IPS-20b (cell line): ENCODE measurements at regions not wholly inside any gene's neighbourhood (a gene's known extent, or its start where the extent isn't known, plus 50 kb on each side); places are given as distances from the start of the nearest gene placed in this dataset.

Source experiments
- H3K27ac ChIP-seq: one replicate; pipeline ENCODE4 v1.5.1; 2013; ENCODE audit warnings: low read length
- H3K27me3 ChIP-seq: 2 replicates; pipeline ENCODE4 v1.6.1; 2013; ENCODE audit warnings: mild to moderate bottlenecking, low read length, inconsistent platforms; ENCODE audit not compliant: insufficient read depth
- H3K36me3 ChIP-seq: 2 replicates; pipeline ENCODE4 v1.6.1; 2013; ENCODE audit warnings: low read depth, mild to moderate bottlenecking, inconsistent platforms, low read length, moderate library complexity; ENCODE audit not compliant: insufficient read depth
- H3K4me1 ChIP-seq: 2 replicates; pipeline ENCODE4 v1.6.1; 2013; ENCODE audit warnings: mild to moderate bottlenecking, control low read depth, inconsistent platforms, low read length, moderate library complexity; ENCODE audit not compliant: insufficient read depth
- H3K4me3 ChIP-seq: 2 replicates; pipeline ENCODE4 v1.5.1; 2013; ENCODE audit warnings: mild to moderate bottlenecking, low read length, inconsistent platforms
- H3K9ac ChIP-seq: 2 replicates; pipeline ENCODE4 v1.6.1; 2013; ENCODE audit warnings: low read depth, mild to moderate bottlenecking, inconsistent platforms, low read length, moderate library complexity
- H3K9me3 ChIP-seq: 2 replicates; pipeline ENCODE4 v1.6.1; 2013; ENCODE audit warnings: mild to moderate bottlenecking, low read depth, low read length, inconsistent platforms; ENCODE audit not compliant: insufficient read depth

DNA sequence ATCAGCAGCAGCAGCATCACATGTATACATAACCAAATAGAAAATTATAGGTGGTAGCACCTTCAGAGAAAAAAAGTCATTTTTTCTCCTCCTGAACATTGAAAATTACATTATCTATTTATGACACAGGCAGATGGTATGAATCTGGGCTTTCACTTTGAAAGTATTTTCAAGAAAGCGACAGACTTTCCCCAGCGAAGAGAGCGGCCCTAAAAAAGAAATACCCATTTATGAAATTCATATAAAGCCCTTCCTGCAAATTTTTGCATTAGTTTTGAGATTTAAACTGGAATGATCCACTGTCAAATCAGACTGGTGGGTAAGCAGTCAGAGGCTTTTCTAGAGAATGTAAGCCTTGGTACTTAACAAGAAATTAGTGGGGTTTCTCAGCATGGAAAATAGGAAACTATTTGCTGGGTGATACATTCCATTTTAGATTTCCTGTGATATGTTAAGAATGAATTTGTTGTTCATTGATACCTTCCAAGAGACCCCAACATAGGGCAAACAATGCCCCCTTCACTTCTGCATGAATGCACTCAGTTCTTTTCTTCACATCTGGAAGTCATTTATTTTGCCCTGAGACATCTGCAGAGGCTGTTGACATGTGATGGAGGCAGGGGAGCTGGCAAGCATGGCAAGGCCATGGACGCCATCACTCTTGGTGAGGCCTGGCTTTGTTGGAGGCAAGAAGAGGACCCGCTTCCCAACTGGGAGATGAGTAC, 147.0 kb downstream of the LINC00237 start:
- Histone ChIP-seq H3K9ac (no peak overlapping the region), H3K27ac (no peak overlapping the region), H3K9me3 (no peaks in the 10 kb centered on the region), H3K36me3 (no peaks in the 10 kb centered on the region), H3K4me3 (no peak overlapping the region), H3K27me3 (no peaks in the 10 kb centered on the region), H3K4me1 (peaks cover 3% of the 10 kb centered on the region; the same call in 1 of the 2 replicates)

DNA sequence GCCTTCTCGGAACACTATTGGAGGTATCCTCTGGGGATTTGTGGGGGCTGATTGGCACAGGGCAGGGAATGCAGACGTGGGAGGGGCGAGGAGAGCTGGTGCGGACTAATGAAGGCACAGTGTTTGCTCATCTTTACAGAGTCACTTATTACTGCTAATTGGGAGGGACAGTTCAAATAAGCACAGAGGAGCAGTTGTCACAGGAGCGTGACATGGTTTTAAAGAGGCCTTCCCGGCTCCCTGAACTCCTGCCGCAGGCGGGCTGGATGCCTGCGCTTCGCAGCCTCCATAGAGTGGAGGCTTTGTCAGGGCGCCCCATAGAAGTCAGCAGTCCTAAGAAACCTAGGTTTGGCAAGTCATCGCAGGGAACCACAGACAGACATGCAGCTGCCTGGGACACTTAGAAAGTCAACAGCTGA, 149.6 kb downstream of the LINC00237 start:
- H3K27me3 ChIP-seq: no peaks in the 10 kb centered on the region

DNA sequence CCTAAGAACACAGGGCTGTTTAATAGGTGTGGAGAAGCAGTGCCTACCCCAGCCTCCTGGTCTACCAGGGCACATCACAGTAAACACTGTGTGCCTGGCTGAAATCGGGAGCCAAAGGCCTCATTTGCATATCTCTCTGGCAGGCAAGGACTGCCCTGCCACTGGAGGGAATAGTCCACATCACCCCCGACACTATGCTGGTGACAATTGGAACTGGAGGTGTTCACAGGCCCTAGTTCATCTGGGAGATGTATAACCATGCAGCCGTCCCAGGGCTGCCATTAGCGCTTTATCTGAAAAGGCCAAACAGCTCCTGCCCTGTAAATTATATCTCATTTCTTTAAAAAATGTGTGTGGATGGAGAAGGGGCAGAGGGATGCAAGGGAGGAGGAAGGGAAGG, 150.3 kb downstream of the LINC00237 start:
- H3K27ac ChIP-seq: no peak overlapping the region
- H3K36me3 ChIP-seq: no peaks in the 10 kb centered on the region
- H3K4me3 ChIP-seq: no peak overlapping the region
- no peaks in the 10 kb centered on the region; the same call in 1 of the 2 replicates for H3K4me1 ChIP-seq
- no peaks in the 10 kb centered on the region for H3K27me3 ChIP-seq
- no peak overlapping the region for H3K9ac ChIP-seq
- H3K9me3 ChIP-seq: no peaks in the 10 kb centered on the region

More for the DNA sequence above, 149.6 kb downstream of the LINC00237 start:
- Histone ChIP-seq H3K27ac (no peak overlapping the region), H3K4me1 (peaks cover 3% of the 10 kb centered on the region; the same call in 1 of the 2 replicates), H3K36me3 (no peaks in the 10 kb centered on the region), H3K9me3 (no peaks in the 10 kb centered on the region), H3K9ac (no peak overlapping the region), H3K4me3 (no peak overlapping the region)

DNA sequence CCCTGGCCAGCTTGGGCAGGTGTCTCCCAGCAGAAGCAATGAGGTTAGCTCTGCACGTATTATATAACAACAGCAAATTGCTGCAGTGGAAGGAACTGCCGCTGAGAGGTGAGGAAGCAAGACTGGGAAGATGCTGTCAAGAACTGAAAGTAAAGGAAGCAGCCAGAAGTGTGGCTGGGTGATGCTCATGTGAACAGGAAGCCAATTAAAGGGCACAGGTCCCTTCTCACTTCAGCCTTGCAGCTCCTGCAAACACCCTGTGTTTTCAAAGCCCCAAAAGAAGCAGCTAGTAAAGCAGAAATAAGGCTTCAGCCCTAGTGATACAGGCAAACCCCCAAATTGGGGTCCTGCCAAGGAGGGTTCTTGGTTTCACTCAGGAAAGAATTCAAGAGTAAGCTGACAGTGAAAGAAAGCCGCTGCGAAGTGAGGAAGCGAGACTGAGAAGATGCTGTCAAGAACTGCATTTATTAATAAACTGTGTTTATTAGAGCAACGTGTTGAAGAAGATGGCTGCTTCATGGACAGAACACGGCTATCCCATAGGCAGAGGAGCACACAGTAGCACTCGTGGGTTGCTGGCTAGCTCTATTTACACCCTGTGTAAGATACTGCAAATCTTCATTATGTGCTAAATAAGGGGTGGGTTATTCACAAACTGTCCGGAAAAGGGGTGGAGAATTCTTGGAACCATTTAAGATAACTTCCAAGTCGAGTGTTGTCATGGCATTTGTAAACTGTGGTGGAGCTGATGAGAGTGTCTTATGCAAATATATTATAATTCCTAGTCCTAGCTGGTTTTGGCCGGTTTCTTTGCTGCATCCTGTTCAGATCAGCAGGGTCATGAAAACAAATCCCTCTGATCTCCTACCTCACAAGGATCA, 152.2 kb downstream of the LINC00237 start:
- H3K4me1 ChIP-seq: no peaks in the 10 kb centered on the region
- H3K4me3 ChIP-seq: no peak overlapping the region
- no peaks in the 10 kb centered on the region for H3K36me3 ChIP-seq
- no peak overlapping the region for H3K9ac ChIP-seq
- no peaks in the 10 kb centered on the region for H3K9me3 ChIP-seq
- H3K27me3 ChIP-seq: no peaks in the 10 kb centered on the region
- no peak overlapping the region for H3K27ac ChIP-seq

DNA sequence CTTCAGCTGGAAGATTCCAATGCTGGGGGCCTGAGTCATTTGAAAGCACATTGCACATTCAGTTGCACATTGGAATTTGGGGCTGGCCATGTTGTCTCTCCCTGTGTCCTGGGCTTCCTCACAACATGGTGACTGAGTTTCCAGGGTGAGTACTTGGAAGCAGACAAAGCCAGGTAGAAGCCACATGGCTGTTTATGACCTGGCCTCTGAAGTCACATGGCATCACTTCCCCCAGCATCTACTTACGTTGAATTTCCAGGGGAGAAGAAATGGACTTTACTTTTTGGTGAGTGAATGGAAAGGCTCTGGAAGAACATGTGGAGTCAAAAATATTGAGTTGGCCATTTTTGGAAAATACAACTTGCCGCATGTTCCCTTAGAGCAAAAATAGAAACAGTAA, 155.5 kb downstream of the LINC00237 start:
- Histone ChIP-seq H3K9ac (no peak overlapping the region), H3K9me3 (peaks cover 8% of the 10 kb centered on the region), H3K27ac (no peak overlapping the region), H3K27me3 (no peaks in the 10 kb centered on the region), H3K4me3 (no peak overlapping the region), H3K4me1 (no peaks in the 10 kb centered on the region), H3K36me3 (no peaks in the 10 kb centered on the region)

DNA sequence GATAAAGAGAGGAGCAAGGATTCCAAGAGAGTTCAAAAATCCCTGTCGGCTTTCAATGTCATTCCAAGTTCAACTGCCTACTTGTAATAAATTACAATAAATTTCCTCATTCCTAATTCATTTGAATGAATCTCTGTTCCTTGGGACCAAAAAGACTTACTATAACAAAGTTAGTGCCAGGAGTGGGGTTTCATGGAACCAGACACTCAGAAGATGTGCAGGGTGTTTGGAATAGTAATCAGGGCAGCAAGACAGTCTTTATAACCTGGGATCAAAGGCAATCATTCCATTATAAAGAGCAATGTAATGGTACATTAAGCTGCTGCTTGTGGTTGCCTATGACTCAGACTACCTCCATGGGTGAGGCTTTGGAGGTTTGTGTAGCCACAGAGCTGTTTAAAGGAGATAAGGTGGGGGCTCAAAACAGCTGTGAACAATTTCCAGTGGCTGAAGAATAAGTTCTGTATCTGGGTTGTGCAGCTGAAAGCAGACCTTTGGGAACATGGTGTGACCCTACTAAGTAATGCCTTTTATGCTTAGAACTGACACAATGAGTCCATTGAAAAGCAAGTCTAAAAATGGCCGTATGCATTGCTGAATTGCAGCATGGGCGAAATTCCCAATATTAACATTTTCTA, 159.9 kb downstream of the LINC00237 start:
- Histone ChIP-seq H3K4me3 (no peak overlapping the region), H3K9ac (no peak overlapping the region), H3K36me3 (no peaks in the 10 kb centered on the region), H3K27ac (no peak overlapping the region), H3K9me3 (peaks cover 8% of the 10 kb centered on the region), H3K4me1 (no peaks in the 10 kb centered on the region), H3K27me3 (no peaks in the 10 kb centered on the region)

DNA sequence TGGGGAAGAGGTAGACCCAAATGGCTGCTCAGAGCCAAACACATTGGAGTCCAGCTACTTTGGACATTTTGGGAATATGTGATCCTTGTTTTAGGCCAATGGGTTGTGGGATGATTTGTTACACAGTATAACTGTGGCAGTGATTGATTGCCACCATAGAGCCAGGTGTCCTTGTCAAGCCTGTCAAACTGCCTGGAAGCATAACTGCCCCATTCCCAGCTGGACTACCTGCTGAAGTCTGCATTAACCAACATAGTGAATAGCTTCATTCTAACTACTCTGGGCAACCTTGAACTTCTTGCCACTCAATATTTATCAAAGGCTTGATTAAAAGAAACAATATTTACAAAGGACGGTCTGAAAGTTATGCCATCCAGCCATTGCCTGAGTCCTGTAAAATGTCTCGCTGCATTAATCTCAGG, 164.7 kb downstream of the LINC00237 start:
- no peaks in the 10 kb centered on the region for H3K4me1 ChIP-seq
- peaks cover 6% of the 10 kb centered on the region for H3K9me3 ChIP-seq
- no peak overlapping the region for H3K4me3 ChIP-seq
- no peaks in the 10 kb centered on the region for H3K27me3 ChIP-seq
- no peaks in the 10 kb centered on the region for H3K36me3 ChIP-seq
- no peak overlapping the region for H3K9ac ChIP-seq
- no peak overlapping the region for H3K27ac ChIP-seq

DNA sequence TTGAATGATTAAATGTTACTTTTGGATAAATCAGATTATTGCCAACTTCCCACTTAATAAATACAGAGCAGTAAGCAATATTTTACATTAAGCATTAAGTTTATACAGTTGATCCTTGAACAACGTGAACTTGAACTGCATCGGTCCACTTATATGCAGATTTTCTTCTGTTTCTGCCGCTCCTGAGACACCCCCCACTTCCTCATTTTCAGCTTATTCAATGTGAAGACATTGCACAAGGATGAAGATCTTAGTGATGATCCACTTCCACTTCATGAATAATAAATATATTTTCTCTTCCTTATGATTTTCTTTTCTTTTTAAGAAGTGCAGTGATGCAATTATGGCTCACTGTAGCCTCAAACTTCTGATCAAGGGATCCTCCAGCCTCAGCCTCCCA, 167.2 kb downstream of the LINC00237 start:
- H3K9me3 ChIP-seq: no peaks in the 10 kb centered on the region
- no peaks in the 10 kb centered on the region for H3K27me3 ChIP-seq
- H3K4me1 ChIP-seq: no peaks in the 10 kb centered on the region
- H3K4me3 ChIP-seq: no peak overlapping the region
- H3K9ac ChIP-seq: no peak overlapping the region
- no peaks in the 10 kb centered on the region for H3K36me3 ChIP-seq
- no peak overlapping the region for H3K27ac ChIP-seq

DNA sequence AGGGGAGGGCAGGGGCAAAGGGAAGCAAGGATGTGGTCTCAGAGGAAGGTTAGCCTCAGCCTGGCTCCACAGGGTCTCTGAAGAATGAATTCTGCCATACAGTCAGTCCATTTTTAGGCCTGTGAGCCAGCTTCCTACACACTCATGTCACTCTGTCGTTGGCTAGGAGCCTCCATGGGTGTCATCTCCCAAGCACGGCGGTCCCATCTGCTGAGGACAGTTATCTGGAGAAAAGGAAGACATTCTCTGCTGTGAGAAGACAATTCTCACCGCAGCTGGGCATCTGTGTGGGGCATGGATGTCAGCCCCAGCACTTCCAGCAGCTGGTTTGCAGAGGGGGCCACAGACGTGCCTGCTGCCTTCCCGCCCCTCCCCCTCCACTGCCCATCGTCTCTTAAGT, 167.6 kb downstream of the LINC00237 start:
- no peaks in the 10 kb centered on the region for H3K36me3 ChIP-seq
- no peaks in the 10 kb centered on the region for H3K27me3 ChIP-seq
- no peaks in the 10 kb centered on the region for H3K4me1 ChIP-seq
- no peaks in the 10 kb centered on the region for H3K9me3 ChIP-seq
- no peak overlapping the region for H3K9ac ChIP-seq
- H3K4me3 ChIP-seq: no peak overlapping the region
- no peak overlapping the region for H3K27ac ChIP-seq

DNA sequence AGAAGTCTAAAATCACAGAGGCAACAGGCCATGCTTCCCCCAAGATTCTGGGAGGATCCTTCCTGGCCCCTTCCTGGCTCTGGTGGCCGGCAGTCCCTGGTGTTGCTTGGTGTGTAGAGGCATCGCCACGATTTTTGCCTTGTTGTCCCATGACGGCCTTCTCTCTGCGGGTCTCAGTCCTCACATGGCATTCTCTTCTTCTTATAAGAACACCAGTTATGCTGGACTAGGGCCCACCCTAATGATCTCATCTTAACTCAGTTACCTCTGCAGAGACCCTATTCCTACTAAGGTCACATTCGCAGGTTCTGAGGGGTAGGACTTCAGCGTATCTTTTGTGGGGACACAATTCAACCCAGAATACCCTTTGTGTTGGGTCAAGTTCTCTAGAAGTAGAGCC, 168.0 kb downstream of the LINC00237 start:
- no peak overlapping the region for H3K27ac ChIP-seq
- no peaks in the 10 kb centered on the region for H3K4me1 ChIP-seq
- no peaks in the 10 kb centered on the region for H3K36me3 ChIP-seq
- no peaks in the 10 kb centered on the region for H3K27me3 ChIP-seq
- H3K9ac ChIP-seq: no peak overlapping the region
- no peaks in the 10 kb centered on the region for H3K9me3 ChIP-seq
- no peak overlapping the region for H3K4me3 ChIP-seq

DNA sequence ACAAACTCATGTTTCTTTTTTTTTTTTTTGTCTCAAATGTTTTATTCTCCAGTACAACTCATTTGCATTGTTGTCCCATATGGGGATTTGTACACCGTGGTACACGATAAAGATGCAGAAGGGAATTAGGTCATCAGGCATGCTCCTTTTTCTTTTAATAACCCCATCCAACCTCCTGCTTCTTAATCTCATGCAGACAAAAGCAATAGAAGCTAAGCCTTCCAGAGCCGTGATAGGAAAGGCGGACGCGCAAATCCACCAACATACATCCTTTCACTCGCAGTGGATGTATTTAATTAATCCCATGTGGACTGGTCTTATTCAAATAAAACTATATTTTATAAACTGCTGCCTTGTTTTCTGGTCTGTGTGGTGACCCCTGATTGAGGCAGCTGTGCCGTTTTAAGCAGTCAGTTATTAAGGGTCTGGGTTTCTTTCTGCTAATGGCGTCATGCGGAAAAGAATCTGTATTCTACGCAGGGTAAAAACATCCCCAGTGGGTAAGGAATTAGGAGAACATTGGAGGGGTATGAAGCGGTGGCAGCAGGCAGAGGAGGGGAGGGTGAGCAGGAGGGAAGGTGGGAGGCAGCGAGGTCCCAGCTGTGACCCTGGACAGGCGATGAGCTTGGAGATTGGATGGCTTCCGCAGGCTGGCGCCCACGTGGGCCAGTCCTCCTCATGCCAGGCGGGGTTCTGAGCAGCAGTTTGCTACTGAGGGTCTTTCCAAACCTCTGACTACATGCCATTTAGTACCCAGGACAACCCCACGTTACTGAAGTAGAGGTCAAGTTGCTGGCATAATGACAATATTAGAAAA, 172.8 kb downstream of the LINC00237 start:
- H3K4me3 ChIP-seq: no peak overlapping the region
- no peaks in the 10 kb centered on the region for H3K36me3 ChIP-seq
- H3K9ac ChIP-seq: no peak overlapping the region
- H3K27me3 ChIP-seq: no peaks in the 10 kb centered on the region
- H3K4me1 ChIP-seq: no peaks in the 10 kb centered on the region
- no peak overlapping the region for H3K27ac ChIP-seq
- no peaks in the 10 kb centered on the region for H3K9me3 ChIP-seq
